Upper lobe of left lung (tissue), 6 donors: ENCODE measurements at regions not wholly inside any gene's neighbourhood (a gene's known extent, or its start where the extent isn't known, plus 50 kb on each side); places are given as distances from the start of the nearest gene placed in this dataset.
"Not testable (repeated sequence)": the region's sequence is repeated elsewhere in the genome, so short reads cannot be mapped to it uniquely, and the experiment has no call there.

ENCODE experiments used
- ATAC-seq, 2 donors: fragments of 200-7000 bp; cut with Tn5 transposase; one replicate each; pipeline ENCODE4 v1.9.1; 2022; ENCODE audit warnings: mild to moderate bottlenecking in 2 of 2, moderate library complexity in 2 of 2; ENCODE audit not compliant: low FRiP score in 2 of 2
- DNase-seq, 2 donors: peaks; one replicate each; pipeline ENCODE4 v3.0.0-alpha.2; 2019 to 2020
- H3K27ac ChIP-seq, 4 donors: fragments of 200-600 bp; sonication (generic); one replicate each; pipeline ENCODE4 v1.5.1; 2016 to 2019
- H3K27me3 ChIP-seq, 4 donors: fragments of 200-600 bp; sonication (generic); one replicate each; pipeline ENCODE4 v1.5.1; 2017 to 2019
- H3K36me3 ChIP-seq, 4 donors: fragments of 200-600 bp; sonication (generic); one replicate each; pipeline ENCODE4 v1.5.1; 2016 to 2019
- H3K4me1 ChIP-seq, 4 donors: fragments of 200-600 bp; sonication (generic); one replicate each; pipeline ENCODE4 v1.5.1; 2018 to 2019
- H3K4me3 ChIP-seq, 4 donors: fragments of 200-600 bp; sonication (generic); one replicate each; pipeline ENCODE4 v1.5.1; 2017 to 2019; ENCODE audit warnings: mild to moderate bottlenecking in 2 of 4, moderate library complexity in 1 of 4
- H3K9me3 ChIP-seq, 4 donors: fragments of 200-600 bp; sonication (generic); one replicate each; pipeline ENCODE4 v1.5.1; 2018 to 2019
- CTCF ChIP-seq, 6 experiments: fragments of 450-650 bp in 4 of 6; fragments of 200-600 bp in 2 of 6; sonication (generic) in 2 of 6; IDR thresholded peaks; one replicate each; pipeline ENCODE4 v1.5.1; 2016 to 2019; ENCODE audit warnings: antibody characterized with exemption in 6 of 6
- EP300 ChIP-seq, 4 donors: sonication (generic); formaldehyde crosslinking; IDR thresholded peaks; one replicate each; pipeline ENCODE4 v1.5.1; 2017; ENCODE audit warnings: antibody characterized with exemption in 4 of 4, control low read depth in 2 of 4
- POLR2A ChIP-seq, 4 donors: fragments of 450-650 bp; IDR thresholded peaks; one replicate each; pipeline ENCODE4 v1.5.1; 2016 to 2017; ENCODE audit warnings: antibody characterized with exemption in 4 of 4, mild to moderate bottlenecking in 2 of 4
- POLR2AphosphoS5 ChIP-seq, 2 donors: sonication (generic); formaldehyde crosslinking; IDR thresholded peaks; one replicate each; pipeline ENCODE4 v1.5.1; 2017; ENCODE audit warnings: antibody characterized with exemption in 2 of 2
- WGBS, 2 donors: methylation state at CpG; one replicate each; pipeline ENCODE4 v1.1.5; 2017 to 2018; 5-methylcytosine and 5-hydroxymethylcytosine counted together
- donor health status: DM: no; HTN: no; CAD: no; lungs with moderate emphysema.
- donor health status: DM: no; HTN: yes; CAD: no; lungs with severe emphysema.

GRCh38 chr3:55143336-55143735, 215.5 kb upstream of the LRTM1 start:
- ATAC-seq: no peak
- TF ChIP-seq EP300 (IDR thresholded peaks at IDR 0.05): no peak
- no peak for TF ChIP-seq POLR2AphosphoS5 (IDR thresholded peaks at IDR 0.05)
- TF ChIP-seq POLR2A (IDR thresholded peaks at IDR 0.05): no peak
- no peak for TF ChIP-seq CTCF (IDR thresholded peaks at IDR 0.05)
- Histone ChIP-seq H3K36me3 (no peaks in the 10 kb centered on the region), H3K27me3 (no peaks in the 10 kb centered on the region), H3K4me1 (no peaks in the 10 kb centered on the region), H3K27ac (no peak overlapping the region), H3K4me3 (no peak overlapping the region), H3K9me3 (no peaks in the 10 kb centered on the region)
- 63 to 73% methylated on average over 2 of the region's 2 CpGs for WGBS, 2 donors
- DNase-seq: no peak

GRCh38 chr3:55136291-55136690, 208.4 kb upstream of the LRTM1 start:
- H3K27ac ChIP-seq, H3K36me3 ChIP-seq, H3K27me3 ChIP-seq, H3K4me3 ChIP-seq, ATAC-seq, H3K4me1 ChIP-seq, H3K9me3 ChIP-seq: not testable (repeated sequence)
- 93 to 95% methylated on average over 24 to 25 of the region's 25 CpGs for WGBS, 2 donors
- DNase-seq: peak in 1 of 2 donors; percentile 52

- DNase-seq: no peak
- peak in 1 of 2 donors; percentile 43 for ATAC-seq
Measured at GRCh38 chr3:55128225-55128823, 200.5 kb upstream of the LRTM1 start.

GRCh38 chr3:55127565-55127964, 199.7 kb upstream of the LRTM1 start:
- no peak for TF ChIP-seq POLR2AphosphoS5 (IDR thresholded peaks at IDR 0.05)
- no peak for TF ChIP-seq CTCF (IDR thresholded peaks at IDR 0.05)
- no peak for TF ChIP-seq EP300 (IDR thresholded peaks at IDR 0.05)
- TF ChIP-seq POLR2A (IDR thresholded peaks at IDR 0.05): no peak
- H3K9me3 ChIP-seq: no peaks in the 10 kb centered on the region
- H3K27me3 ChIP-seq: no peaks in the 10 kb centered on the region
- no peaks in the 10 kb centered on the region for H3K36me3 ChIP-seq
- no peak overlapping the region for H3K27ac ChIP-seq
- H3K4me3 ChIP-seq: no peak overlapping the region
- H3K4me1 ChIP-seq: no peaks in the 10 kb centered on the region
- ATAC-seq: no peak
- WGBS, 2 donors: 28 to 45% methylated on average over 4 of the region's 4 CpGs
- no peak for DNase-seq

More at GRCh38 chr3:55128225-55128823, 200.5 kb upstream of the LRTM1 start:
- no peak overlapping the region for H3K27ac ChIP-seq
- H3K4me3 ChIP-seq: no peak overlapping the region
- no peaks in the 10 kb centered on the region for H3K27me3 ChIP-seq
- no peaks in the 10 kb centered on the region for H3K4me1 ChIP-seq
- TF ChIP-seq EP300 (IDR thresholded peaks at IDR 0.05) (no peak), CTCF (IDR thresholded peaks at IDR 0.05) (no peak), POLR2AphosphoS5 (IDR thresholded peaks at IDR 0.05) (no peak), POLR2A (IDR thresholded peaks at IDR 0.05) (no peak)
- H3K36me3 ChIP-seq: no peaks in the 10 kb centered on the region
- WGBS, 2 donors: 46 to 48% methylated on average over 8 of the region's 8 CpGs
- H3K9me3 ChIP-seq: no peaks in the 10 kb centered on the region

- H3K27ac ChIP-seq: no peak overlapping the region
- H3K27me3 ChIP-seq: no peaks in the 10 kb centered on the region
- H3K9me3 ChIP-seq: no peaks in the 10 kb centered on the region
- no peaks in the 10 kb centered on the region for H3K36me3 ChIP-seq
- H3K4me1 ChIP-seq: no peaks in the 10 kb centered on the region
- DNase-seq (no peak), ATAC-seq (no peak)
- WGBS, 2 donors: 70 to 84% methylated on average over 4 of the region's 4 CpGs
- TF ChIP-seq POLR2AphosphoS5 (IDR thresholded peaks at IDR 0.05) (no peak), POLR2A (IDR thresholded peaks at IDR 0.05) (no peak), CTCF (IDR thresholded peaks at IDR 0.05) (no peak), EP300 (IDR thresholded peaks at IDR 0.05) (no peak)
- no peak overlapping the region for H3K4me3 ChIP-seq
Measured at GRCh38 chr3:55124371-55124770, 196.5 kb upstream of the LRTM1 start.
